ENCODE measurements at regions not wholly inside any gene's neighbourhood (a gene's known extent, or its start where the extent isn't known, plus 50 kb on each side); places are given as distances from the start of the nearest gene placed in this dataset.

- no peak for TF ChIP-seq POLR2A (IDR thresholded peaks at IDR 0.05)
- peak in 1 of 3 donors; percentile 15 for TF ChIP-seq POLR2AphosphoS5 (IDR thresholded peaks at IDR 0.05)
- TF ChIP-seq EP300 (IDR thresholded peaks at IDR 0.05) = no peak
- TF ChIP-seq, protein P1, sequence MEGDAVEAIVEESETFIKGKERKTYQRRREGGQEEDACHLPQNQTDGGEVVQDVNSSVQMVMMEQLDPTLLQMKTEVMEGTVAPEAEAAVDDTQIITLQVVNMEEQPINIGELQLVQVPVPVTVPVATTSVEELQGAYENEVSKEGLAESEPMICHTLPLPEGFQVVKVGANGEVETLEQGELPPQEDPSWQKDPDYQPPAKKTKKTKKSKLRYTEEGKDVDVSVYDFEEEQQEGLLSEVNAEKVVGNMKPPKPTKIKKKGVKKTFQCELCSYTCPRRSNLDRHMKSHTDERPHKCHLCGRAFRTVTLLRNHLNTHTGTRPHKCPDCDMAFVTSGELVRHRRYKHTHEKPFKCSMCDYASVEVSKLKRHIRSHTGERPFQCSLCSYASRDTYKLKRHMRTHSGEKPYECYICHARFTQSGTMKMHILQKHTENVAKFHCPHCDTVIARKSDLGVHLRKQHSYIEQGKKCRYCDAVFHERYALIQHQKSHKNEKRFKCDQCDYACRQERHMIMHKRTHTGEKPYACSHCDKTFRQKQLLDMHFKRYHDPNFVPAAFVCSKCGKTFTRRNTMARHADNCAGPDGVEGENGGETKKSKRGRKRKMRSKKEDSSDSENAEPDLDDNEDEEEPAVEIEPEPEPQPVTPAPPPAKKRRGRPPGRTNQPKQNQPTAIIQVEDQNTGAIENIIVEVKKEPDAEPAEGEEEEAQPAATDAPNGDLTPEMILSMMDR (IDR thresholded peaks at IDR 0.05) = no peak
- H3K27me3 ChIP-seq = no peaks in the 10 kb centered on the region
- WGBS, 5 donors = 17 to 33% (median 20%) methylated on average over 1 of the region's 1 CpG
- H3K4me1 ChIP-seq = no peaks in the 10 kb centered on the region
- H3K9me3 ChIP-seq = no peaks in the 10 kb centered on the region
- no peak overlapping the region for H3K27ac ChIP-seq
- no peaks in the 10 kb centered on the region for H3K36me3 ChIP-seq
- intact Hi-C loops (cut with DNase I; ENCODE audit: low total_unique reads) = no loop called here
- DNase-seq = peak in 1 of 2 donors; percentile 34
- no peak overlapping the region for H3K4me3 ChIP-seq
These were observed 59.7 kb upstream of the TBX20 start for GRCh38 chr7:35313575-35313974.
